T-cell (primary cell): ENCODE measurements at regions not wholly inside any gene's neighbourhood (a gene's known extent, or its start where the extent isn't known, plus 50 kb on each side); places are given as distances from the start of the nearest gene placed in this dataset.
"Not testable (repeated sequence)": the region's sequence is repeated elsewhere in the genome, so short reads cannot be mapped to it uniquely, and the experiment has no call there.

Source experiments
- ATAC-seq, 4 experiments: fragments of 200-7000 bp in 3 of 4; fragments of 150-1000 bp in 1 of 4; cut with Tn5 transposase; replicated peaks in 1 of 4; 1 replicate in 3 of 4; 2 replicates in 1 of 4; pipeline ENCODE4 v1.10.0; 2021; ENCODE audit warnings: moderate library complexity in 3 of 4, mild to moderate bottlenecking in 2 of 4, moderate number of reproducible peaks in 1 of 4
- CTCF ChIA-PET, 2 donors: fragments of 300-600 bp; sonication (Branson Sonifier 250); formaldehyde crosslinking; loops; one replicate each; lab custom pipeline; 2022; ENCODE audit warnings: antibody characterized with exemption in 2 of 2; lab: Charles Lee
- POLR2A ChIA-PET, 2 donors: fragments of 300-600 bp; sonication (Branson Sonifier 250); formaldehyde crosslinking; loops; one replicate each; lab custom pipeline; 2022; ENCODE audit warnings: antibody characterized with exemption in 2 of 2; lab: Charles Lee
- DNase-seq, 35 experiments: peaks; one replicate each; pipeline versions ENCODE4 v3.0.0 to v3.0.0-alpha.2; 2013 to 2023
- H3K27ac ChIP-seq: one replicate; pipeline ENCODE4 v1.5.1; 2013; ENCODE audit warnings: low read length
- H3K27me3 ChIP-seq, 2 experiments: replicated peaks in 1 of 2; 1 replicate in 1 of 2; 2 replicates in 1 of 2; pipeline versions ENCODE4 v1.6.1 to v1.7.0; 2013; ENCODE audit warnings: low read length in 1 of 2, mixed read lengths in 1 of 2; ENCODE audit not compliant: control insufficient read depth in 2 of 2, insufficient read depth in 2 of 2; ENCODE audit errors: extremely low read depth in 1 of 2
- H3K36me3 ChIP-seq, 2 donors: 1 replicate in 1 of 2; 2 replicates in 1 of 2; pipeline versions ENCODE4 v1.6.1 to v1.7.0; 2013; ENCODE audit warnings: low read length in 1 of 2; ENCODE audit not compliant: control insufficient read depth in 2 of 2, insufficient read depth in 1 of 2; ENCODE audit errors: extremely low read depth in 1 of 2
- H3K4me1 ChIP-seq, 2 experiments: 1 replicate in 1 of 2; 2 replicates in 1 of 2; pipeline versions ENCODE4 v1.6.1 to v1.7.0; 2013; ENCODE audit warnings: low read length in 2 of 2, mixed read lengths in 1 of 2; ENCODE audit not compliant: insufficient read depth in 2 of 2, control insufficient read depth in 1 of 2; ENCODE audit errors: extremely low read depth in 1 of 2
- H3K4me3 ChIP-seq, 2 donors: 1 replicate in 1 of 2; 2 replicates in 1 of 2; pipeline versions ENCODE4 v1.5.1 to v1.7.0; 2013; ENCODE audit warnings: mild to moderate bottlenecking in 2 of 2, low read length in 1 of 2, moderate library complexity in 1 of 2; ENCODE audit not compliant: control insufficient read depth in 1 of 2; ENCODE audit errors: extremely low read depth in 1 of 2
- H3K9me3 ChIP-seq: 2 replicates; pipeline ENCODE4 v1.7.0; 2013
- H3K27ac Mint-ChIP-seq, 2 donors: one replicate each; pipeline ENCODE4 v1.8.0; 2020 to 2021; ENCODE audit warnings: mild to moderate bottlenecking in 2 of 2, mixed read lengths in 2 of 2
- H3K27me3 Mint-ChIP-seq, 2 donors: one replicate each; pipeline ENCODE4 v1.8.0; 2021 to 2022; ENCODE audit warnings: mixed read lengths in 2 of 2
- H3K36me3 Mint-ChIP-seq: one replicate; pipeline ENCODE4 v1.8.0; 2021; ENCODE audit warnings: mixed read lengths
- H3K4me1 Mint-ChIP-seq, 3 donors: one replicate each; pipeline ENCODE4 v1.8.0; 2020 to 2022; ENCODE audit warnings: mixed read lengths in 3 of 3, mild to moderate bottlenecking in 1 of 3
- H3K4me3 Mint-ChIP-seq, 3 donors: one replicate each; pipeline ENCODE4 v1.8.0; 2020 to 2022; ENCODE audit warnings: mild to moderate bottlenecking in 3 of 3, mixed read lengths in 3 of 3, moderate library complexity in 3 of 3
- H3K9me3 Mint-ChIP-seq, 3 donors: one replicate each; pipeline ENCODE4 v1.8.0; 2020 to 2022; ENCODE audit warnings: mixed read lengths in 3 of 3
- WGBS: methylation state at CpG from one replicate; pipeline ENCODE4 v1.1.5; 2013; ENCODE audit warnings: missing lambda C conversion rate; ENCODE audit not compliant: insufficient coverage; 5-methylcytosine and 5-hydroxymethylcytosine counted together

GRCh38 chr3:147113293-147114044, 292.9 kb downstream of the ZIC4 start:
- no peaks in the 10 kb centered on the region for H3K9me3 ChIP-seq
- H3K27ac ChIP-seq = no peak overlapping the region
- Mint-ChIP-seq H3K9me3 (peaks cover 4 to 10% (median 9%) of the 10 kb centered on the region in 3 donors), H3K4me3 (no peak overlapping the region), H3K27ac (no peak overlapping the region), H3K27me3 (no peaks in the 10 kb centered on the region), H3K4me1 (no peaks in the 10 kb centered on the region), H3K36me3 (no peaks in the 10 kb centered on the region)
- no peaks in the 10 kb centered on the region for H3K36me3 ChIP-seq
- WGBS = 90% methylated on average over 2 of the region's 3 CpGs
- H3K4me1 ChIP-seq = no peaks in the 10 kb centered on the region
- H3K4me3 ChIP-seq = no peak overlapping the region
- DNase-seq = no peak
- H3K27me3 ChIP-seq = no peaks in the 10 kb centered on the region
- ChIA-PET CTCF (no interaction called here), POLR2A (no interaction called here)
- no peak for ATAC-seq

GRCh38 chr3:147099076-147099475, 307.3 kb downstream of the ZIC4 start:
- DNase-seq (no peak), ATAC-seq (no peak)
- no peaks in the 10 kb centered on the region for H3K4me1 Mint-ChIP-seq
- Histone ChIP-seq H3K4me1 (no peaks in the 10 kb centered on the region), H3K36me3 (no peaks in the 10 kb centered on the region), H3K27ac (no peak overlapping the region), H3K4me3 (no peak overlapping the region), H3K27me3 (no peaks in the 10 kb centered on the region), H3K9me3 (no peaks in the 10 kb centered on the region)
- H3K27ac Mint-ChIP-seq = no peak overlapping the region
- 71% methylated on average over 1 of the region's 3 CpGs for WGBS
- H3K4me3 Mint-ChIP-seq = no peak overlapping the region
- CTCF ChIA-PET = no interaction called here
- H3K36me3 Mint-ChIP-seq = no peaks in the 10 kb centered on the region
- peaks cover 17 to 20% (median 19%) of the 10 kb centered on the region in 3 donors for H3K9me3 Mint-ChIP-seq
- H3K27me3 Mint-ChIP-seq = no peaks in the 10 kb centered on the region
- POLR2A ChIA-PET = no interaction called here

GRCh38 chr3:147090461-147090860, 315.9 kb downstream of the ZIC4 start:
- DNase-seq (no peak), ATAC-seq (no peak)
- no peak overlapping the region for H3K27ac ChIP-seq
- POLR2A ChIA-PET = no interaction called here
- Mint-ChIP-seq H3K27me3 (no peaks in the 10 kb centered on the region), H3K4me3 (no peak overlapping the region), H3K9me3 (peaks cover 2 to 5% (median 4%) of the 10 kb centered on the region in 3 donors), H3K27ac (no peak overlapping the region), H3K36me3 (no peaks in the 10 kb centered on the region), H3K4me1 (no peaks in the 10 kb centered on the region)
- WGBS = no CpG with 5 or more reads among the region's 2 CpGs
- no peaks in the 10 kb centered on the region for H3K36me3 ChIP-seq
- no peaks in the 10 kb centered on the region for H3K27me3 ChIP-seq
- no peaks in the 10 kb centered on the region for H3K9me3 ChIP-seq
- H3K4me1 ChIP-seq = no peaks in the 10 kb centered on the region
- no peak overlapping the region for H3K4me3 ChIP-seq
- CTCF ChIA-PET = no interaction called here

- no peak for ATAC-seq
Observed at GRCh38 chr3:147089286-147089685, 317.1 kb downstream of the ZIC4 start.

GRCh38 chr3:147059500-147059899, 346.8 kb downstream of the ZIC4 start:
- H3K36me3 Mint-ChIP-seq, POLR2A ChIA-PET, H3K9me3 ChIP-seq, H3K27me3 ChIP-seq, H3K4me1 ChIP-seq, H3K4me1 Mint-ChIP-seq, H3K27ac Mint-ChIP-seq, H3K27me3 Mint-ChIP-seq, H3K4me3 ChIP-seq, ATAC-seq, CTCF ChIA-PET, H3K27ac ChIP-seq, H3K4me3 Mint-ChIP-seq, DNase-seq, H3K36me3 ChIP-seq: not testable (repeated sequence)
- H3K9me3 Mint-ChIP-seq = peaks cover 9 to 28% (median 15%) of the 10 kb centered on the region in 3 donors
- WGBS = 83% methylated on average over 2 of the region's 6 CpGs

More at GRCh38 chr3:147089286-147089685, 317.1 kb downstream of the ZIC4 start:
- POLR2A ChIA-PET = interaction anchor here (0.7 kb wide), 2 partner anchors 12 to 353 kb away, joined by 3 read pairs; no protein-coding TSS in a partner anchor
- H3K4me3 Mint-ChIP-seq = no peak overlapping the region
- H3K36me3 ChIP-seq = no peaks in the 10 kb centered on the region
- no peaks in the 10 kb centered on the region for H3K27me3 ChIP-seq
- WGBS = 71% methylated on average over 1 of the region's 5 CpGs
- H3K4me3 ChIP-seq = no peak overlapping the region
- no peaks in the 10 kb centered on the region for H3K4me1 ChIP-seq
- CTCF ChIA-PET = no interaction called here
- H3K27ac ChIP-seq = no peak overlapping the region
- DNase-seq = no peak
- H3K9me3 ChIP-seq = no peaks in the 10 kb centered on the region
- peaks cover under 1 to 4% (median under 1%) of the 10 kb centered on the region in 3 donors for H3K9me3 Mint-ChIP-seq
- no peaks in the 10 kb centered on the region for H3K4me1 Mint-ChIP-seq
- no peak overlapping the region for H3K27ac Mint-ChIP-seq
- H3K36me3 Mint-ChIP-seq = no peaks in the 10 kb centered on the region
- no peaks in the 10 kb centered on the region for H3K27me3 Mint-ChIP-seq

GRCh38 chr3:147049821-147050220, 356.5 kb downstream of the ZIC4 start:
- H3K27ac Mint-ChIP-seq = no peak overlapping the region
- POLR2A ChIA-PET = no interaction called here
- Histone ChIP-seq H3K27me3 (no peaks in the 10 kb centered on the region), H3K27ac (no peak overlapping the region), H3K36me3 (no peaks in the 10 kb centered on the region), H3K9me3 (no peaks in the 10 kb centered on the region), H3K4me3 (no peak overlapping the region), H3K4me1 (no peaks in the 10 kb centered on the region)
- H3K36me3 Mint-ChIP-seq = no peaks in the 10 kb centered on the region
- H3K4me1 Mint-ChIP-seq = no peaks in the 10 kb centered on the region
- CTCF ChIA-PET = no interaction called here
- ATAC-seq (no peak), DNase-seq (no peak)
- no peaks in the 10 kb centered on the region for H3K27me3 Mint-ChIP-seq
- WGBS = 85% methylated on average over 8 of the region's 9 CpGs
- no peak overlapping the region for H3K4me3 Mint-ChIP-seq
- H3K9me3 Mint-ChIP-seq = peaks cover 26 to 39% (median 28%) of the 10 kb centered on the region in 3 donors
